ENCODE measurements at regions not wholly inside any gene's neighbourhood (a gene's known extent, or its start where the extent isn't known, plus 50 kb on each side); places are given as distances from the start of the nearest gene placed in this dataset.

DNA sequence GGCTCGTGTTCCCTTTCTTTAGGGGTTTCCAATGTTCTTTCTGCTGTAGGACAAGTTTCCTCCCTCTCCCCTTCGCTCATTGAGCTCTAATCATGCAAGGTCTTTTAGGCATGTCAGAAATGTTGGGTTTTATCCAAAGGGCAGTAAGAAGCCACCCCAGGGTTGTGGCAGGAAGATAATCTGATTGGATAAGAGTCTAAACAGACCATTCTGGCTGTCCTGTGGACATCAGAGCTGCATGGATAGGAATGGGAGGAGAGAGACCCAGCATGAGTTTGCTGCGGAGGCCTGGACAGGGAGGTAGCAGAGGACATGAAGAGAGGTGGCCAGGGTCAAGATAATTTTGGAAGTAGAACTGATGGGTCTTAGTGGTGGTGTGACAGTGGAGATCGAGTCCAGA lies 88.2 kb downstream of the ACKR3 start:
- TF ChIP-seq RAD21 (CRISPR knock-in tag; conservative IDR thresholded peaks at IDR 0.05 in 1 of 2, IDR thresholded peaks at IDR 0.05 in 1 of 2) (no peak), SRSF7 (optimal IDR thresholded peaks at IDR 0.05; ENCODE audit: low read depth, low read length) (no peak), MXI1 (IDR thresholded peaks at IDR 0.05; ENCODE audit: low read depth, low read length) (no peak), CREB1 (IDR thresholded peaks at IDR 0.05) (no peak), CREB1 (CRISPR knock-in tag; IDR thresholded peaks at IDR 0.05) (no peak), ZNF384 (IDR thresholded peaks at IDR 0.05; ENCODE audit: low read depth, low read length) (no peak), BRF1 (IDR thresholded peaks at IDR 0.05; ENCODE audit: borderline replicate concordance, extremely low read depth, insufficient read length) (no peak)
- TF ChIP-seq, protein P1, sequence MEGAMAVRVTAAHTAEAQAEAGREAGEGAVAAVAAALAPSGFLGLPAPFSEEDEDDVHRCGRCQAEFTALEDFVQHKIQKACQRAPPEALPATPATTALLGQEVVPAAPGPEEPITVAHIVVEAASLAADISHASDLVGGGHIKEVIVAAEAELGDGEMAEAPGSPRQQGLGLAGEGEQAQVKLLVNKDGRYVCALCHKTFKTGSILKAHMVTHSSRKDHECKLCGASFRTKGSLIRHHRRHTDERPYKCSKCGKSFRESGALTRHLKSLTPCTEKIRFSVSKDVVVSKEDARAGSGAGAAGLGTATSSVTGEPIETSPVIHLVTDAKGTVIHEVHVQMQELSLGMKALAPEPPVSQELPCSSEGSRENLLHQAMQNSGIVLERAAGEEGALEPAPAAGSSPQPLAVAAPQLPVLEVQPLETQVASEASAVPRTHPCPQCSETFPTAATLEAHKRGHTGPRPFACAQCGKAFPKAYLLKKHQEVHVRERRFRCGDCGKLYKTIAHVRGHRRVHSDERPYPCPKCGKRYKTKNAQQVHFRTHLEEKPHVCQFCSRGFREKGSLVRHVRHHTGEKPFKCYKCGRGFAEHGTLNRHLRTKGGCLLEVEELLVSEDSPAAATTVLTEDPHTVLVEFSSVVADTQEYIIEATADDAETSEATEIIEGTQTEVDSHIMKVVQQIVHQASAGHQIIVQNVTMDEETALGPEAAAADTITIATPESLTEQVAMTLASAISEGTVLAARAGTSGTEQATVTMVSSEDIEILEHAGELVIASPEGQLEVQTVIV (CRISPR knock-in tag; IDR thresholded peaks at IDR 0.05; ENCODE audit: borderline replicate concordance): no peak
- TF ChIP-seq, protein P2, sequence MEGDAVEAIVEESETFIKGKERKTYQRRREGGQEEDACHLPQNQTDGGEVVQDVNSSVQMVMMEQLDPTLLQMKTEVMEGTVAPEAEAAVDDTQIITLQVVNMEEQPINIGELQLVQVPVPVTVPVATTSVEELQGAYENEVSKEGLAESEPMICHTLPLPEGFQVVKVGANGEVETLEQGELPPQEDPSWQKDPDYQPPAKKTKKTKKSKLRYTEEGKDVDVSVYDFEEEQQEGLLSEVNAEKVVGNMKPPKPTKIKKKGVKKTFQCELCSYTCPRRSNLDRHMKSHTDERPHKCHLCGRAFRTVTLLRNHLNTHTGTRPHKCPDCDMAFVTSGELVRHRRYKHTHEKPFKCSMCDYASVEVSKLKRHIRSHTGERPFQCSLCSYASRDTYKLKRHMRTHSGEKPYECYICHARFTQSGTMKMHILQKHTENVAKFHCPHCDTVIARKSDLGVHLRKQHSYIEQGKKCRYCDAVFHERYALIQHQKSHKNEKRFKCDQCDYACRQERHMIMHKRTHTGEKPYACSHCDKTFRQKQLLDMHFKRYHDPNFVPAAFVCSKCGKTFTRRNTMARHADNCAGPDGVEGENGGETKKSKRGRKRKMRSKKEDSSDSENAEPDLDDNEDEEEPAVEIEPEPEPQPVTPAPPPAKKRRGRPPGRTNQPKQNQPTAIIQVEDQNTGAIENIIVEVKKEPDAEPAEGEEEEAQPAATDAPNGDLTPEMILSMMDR (IDR thresholded peaks at IDR 0.05 in 2 of 3, conservative IDR thresholded peaks at IDR 0.05 in 1 of 3; ENCODE audit: insufficient read depth in 2 of 3, low read depth in 1 of 3, low read length in 3 of 3): no peak
- TF ChIP-seq, protein P3, sequence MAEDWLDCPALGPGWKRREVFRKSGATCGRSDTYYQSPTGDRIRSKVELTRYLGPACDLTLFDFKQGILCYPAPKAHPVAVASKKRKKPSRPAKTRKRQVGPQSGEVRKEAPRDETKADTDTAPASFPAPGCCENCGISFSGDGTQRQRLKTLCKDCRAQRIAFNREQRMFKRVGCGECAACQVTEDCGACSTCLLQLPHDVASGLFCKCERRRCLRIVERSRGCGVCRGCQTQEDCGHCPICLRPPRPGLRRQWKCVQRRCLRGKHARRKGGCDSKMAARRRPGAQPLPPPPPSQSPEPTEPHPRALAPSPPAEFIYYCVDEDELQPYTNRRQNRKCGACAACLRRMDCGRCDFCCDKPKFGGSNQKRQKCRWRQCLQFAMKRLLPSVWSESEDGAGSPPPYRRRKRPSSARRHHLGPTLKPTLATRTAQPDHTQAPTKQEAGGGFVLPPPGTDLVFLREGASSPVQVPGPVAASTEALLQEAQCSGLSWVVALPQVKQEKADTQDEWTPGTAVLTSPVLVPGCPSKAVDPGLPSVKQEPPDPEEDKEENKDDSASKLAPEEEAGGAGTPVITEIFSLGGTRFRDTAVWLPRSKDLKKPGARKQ (CRISPR knock-in tag; IDR thresholded peaks at IDR 0.05): no peak
- TF ChIP-seq, protein P4, sequence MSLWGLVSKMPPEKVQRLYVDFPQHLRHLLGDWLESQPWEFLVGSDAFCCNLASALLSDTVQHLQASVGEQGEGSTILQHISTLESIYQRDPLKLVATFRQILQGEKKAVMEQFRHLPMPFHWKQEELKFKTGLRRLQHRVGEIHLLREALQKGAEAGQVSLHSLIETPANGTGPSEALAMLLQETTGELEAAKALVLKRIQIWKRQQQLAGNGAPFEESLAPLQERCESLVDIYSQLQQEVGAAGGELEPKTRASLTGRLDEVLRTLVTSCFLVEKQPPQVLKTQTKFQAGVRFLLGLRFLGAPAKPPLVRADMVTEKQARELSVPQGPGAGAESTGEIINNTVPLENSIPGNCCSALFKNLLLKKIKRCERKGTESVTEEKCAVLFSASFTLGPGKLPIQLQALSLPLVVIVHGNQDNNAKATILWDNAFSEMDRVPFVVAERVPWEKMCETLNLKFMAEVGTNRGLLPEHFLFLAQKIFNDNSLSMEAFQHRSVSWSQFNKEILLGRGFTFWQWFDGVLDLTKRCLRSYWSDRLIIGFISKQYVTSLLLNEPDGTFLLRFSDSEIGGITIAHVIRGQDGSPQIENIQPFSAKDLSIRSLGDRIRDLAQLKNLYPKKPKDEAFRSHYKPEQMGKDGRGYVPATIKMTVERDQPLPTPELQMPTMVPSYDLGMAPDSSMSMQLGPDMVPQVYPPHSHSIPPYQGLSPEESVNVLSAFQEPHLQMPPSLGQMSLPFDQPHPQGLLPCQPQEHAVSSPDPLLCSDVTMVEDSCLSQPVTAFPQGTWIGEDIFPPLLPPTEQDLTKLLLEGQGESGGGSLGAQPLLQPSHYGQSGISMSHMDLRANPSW (CRISPR knock-in tag; IDR thresholded peaks at IDR 0.05): no peak
- TF ChIP-seq, protein P5, sequence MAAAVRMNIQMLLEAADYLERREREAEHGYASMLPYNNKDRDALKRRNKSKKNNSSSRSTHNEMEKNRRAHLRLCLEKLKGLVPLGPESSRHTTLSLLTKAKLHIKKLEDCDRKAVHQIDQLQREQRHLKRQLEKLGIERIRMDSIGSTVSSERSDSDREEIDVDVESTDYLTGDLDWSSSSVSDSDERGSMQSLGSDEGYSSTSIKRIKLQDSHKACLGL (CRISPR knock-in tag; IDR thresholded peaks at IDR 0.05; ENCODE audit: borderline replicate concordance, poor library complexity, severe bottlenecking): no peak

All from K562 (cell line).